HG02759 (cell line): ENCODE measurements at regions not wholly inside any gene's neighbourhood (a gene's known extent, or its start where the extent isn't known, plus 50 kb on each side); places are given as distances from the start of the nearest gene placed in this dataset.
"Not testable (repeated sequence)": the region's sequence is repeated elsewhere in the genome, so short reads cannot be mapped to it uniquely, and the experiment has no call there.

Experiments used
- ATAC-seq: cut with Tn5 transposase; IDR thresholded peaks from one replicate; pipeline ENCODE4 v1.9.1; 2021; ENCODE audit warnings: mild to moderate bottlenecking, moderate library complexity; ENCODE audit not compliant: unreplicated experiment

DNA sequence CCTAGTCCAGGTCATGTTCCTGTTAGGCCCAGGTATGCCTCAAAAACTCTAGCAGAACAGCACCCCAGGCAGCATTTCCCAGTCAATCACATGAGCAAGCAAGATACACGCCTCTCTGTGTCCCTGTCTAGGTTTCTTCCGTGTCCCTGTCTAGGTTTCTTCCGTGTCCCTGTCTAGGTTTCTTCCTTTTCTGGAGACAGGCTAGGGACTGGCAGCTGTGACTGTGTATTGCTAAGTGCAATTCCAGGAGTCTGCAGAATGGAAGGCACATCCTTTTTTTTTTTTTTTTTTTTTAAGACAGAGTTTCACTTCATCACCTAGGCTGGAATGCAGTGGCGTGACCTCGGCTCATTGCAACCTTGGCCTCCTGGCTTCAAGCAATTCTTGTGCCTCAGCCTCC, 77.6 kb downstream of the SETD4 start:
- ATAC-seq = no peak

DNA sequence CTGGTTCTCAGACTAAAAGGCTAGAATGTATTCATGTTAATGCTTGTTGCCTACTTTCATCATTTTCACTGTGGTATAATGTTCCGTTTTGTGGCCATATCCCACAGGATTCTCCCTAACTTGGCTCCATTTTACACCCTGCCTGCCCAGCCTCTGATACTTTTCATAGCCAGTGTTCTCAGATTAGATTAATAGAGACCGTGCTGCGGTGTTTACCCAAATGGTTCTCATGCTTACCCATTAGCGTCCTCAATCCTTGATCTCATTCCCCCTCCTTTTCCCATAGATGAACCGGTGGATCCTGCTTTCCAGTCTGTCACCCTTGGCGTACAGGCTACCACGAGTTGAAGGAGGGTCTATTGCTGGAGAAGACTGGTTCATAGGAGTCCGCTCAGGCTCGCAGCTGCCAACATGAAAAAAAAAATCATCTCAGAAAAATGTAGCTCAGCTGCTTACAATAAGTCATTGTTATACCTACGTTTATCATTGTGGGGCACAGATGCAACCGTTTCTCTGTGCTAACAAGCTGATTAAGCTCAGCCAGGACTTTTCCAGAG, 78.7 kb downstream of the SETD4 start:
- ATAC-seq = no peak

DNA sequence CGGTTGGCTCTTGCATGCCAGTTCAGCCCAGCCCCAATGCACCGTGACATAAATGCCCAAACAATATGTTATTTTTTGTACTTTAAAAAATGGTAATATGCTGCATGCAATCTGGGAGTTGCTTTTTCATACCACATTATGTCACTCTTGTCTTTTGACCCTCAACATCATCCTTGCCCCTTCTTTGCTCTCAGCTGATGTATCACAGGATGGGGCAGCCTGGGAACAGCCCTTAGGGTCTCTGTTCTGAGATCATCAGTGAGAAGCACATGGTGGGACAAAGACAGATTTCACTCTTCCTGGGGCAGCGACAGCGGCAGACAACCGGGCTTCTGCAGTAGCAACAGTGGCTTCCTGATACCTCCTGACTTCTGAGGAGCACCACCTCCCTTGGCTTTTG, 79.5 kb downstream of the SETD4 start:
- no peak for ATAC-seq

DNA sequence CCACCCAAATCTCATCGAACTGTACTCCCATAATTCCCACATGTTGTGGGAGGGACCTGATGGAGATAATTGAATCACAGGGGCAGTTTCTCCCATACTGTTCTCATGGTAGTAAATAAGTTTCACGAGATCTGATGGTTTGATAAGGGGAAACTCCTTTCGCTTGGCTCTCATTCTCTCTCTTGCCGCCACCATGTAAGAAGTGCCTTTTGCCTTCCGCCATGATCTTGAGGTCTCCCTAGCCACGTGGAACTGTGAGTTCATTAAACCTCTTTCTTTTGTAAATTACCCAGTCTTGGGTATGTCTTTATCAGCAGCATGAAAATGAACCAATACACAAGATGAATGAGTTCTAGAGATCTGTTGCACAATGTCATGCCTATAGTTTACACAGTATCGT, 82.5 kb downstream of the SETD4 start:
- not testable (repeated sequence) for ATAC-seq

DNA sequence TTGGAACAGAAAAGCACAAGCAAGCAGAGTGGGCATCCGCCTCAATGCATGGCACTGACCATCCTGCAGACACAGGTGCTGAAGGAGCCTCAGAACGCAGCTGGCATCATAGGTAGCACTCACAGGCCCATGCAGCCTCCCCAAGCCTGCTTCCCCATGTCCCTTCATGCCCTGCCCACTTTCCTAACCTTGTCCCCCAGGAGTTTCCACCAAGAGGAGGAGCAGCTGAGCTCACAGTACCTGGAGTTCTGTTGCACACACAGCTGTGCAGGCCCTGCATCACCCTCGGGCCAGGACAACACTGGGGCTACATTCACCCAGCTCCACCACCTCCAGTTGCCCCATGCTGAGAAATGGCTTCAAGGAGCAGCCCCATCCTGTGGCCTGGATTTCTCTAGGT, 83.4 kb downstream of the SETD4 start:
- ATAC-seq = no peak

DNA sequence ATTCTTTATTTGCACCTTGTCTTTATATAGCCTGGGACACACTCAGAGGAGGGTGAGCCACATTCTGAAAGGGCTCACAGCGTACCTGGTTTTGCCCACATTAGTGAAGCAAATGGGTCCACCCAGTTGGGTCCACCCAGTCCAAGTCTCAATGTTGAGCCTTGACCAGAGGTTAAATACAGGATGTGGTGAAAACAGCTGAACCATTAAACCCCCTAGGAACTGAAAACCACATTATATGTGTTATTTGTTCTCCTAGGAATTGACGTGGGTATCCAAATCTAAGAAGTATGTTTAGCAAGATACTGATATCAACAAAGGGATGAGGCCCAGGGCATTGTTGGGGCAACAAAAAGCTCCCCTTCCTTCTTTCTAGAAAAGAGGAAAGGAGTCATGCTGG, 83.8 kb downstream of the SETD4 start:
- no peak for ATAC-seq

DNA sequence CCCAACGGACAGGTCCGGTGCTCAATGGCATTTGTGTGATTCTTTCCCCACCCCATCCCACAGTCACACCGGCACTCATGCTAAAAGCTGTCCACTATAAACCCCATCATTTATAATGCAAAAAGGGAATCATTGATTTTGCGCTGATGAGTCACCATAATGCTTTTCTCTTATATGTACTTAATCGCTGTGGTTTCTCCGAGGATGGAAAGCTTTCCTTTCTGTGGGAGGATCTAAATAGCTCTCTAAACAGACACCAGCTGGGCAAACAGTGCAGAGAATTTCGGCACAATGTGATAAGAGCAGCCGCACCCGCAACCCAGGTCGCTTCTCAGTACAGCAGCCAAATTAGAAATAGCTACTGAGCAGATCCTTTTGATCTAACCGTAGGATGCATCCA, 85.6 kb downstream of the SETD4 start:
- no peak for ATAC-seq

DNA sequence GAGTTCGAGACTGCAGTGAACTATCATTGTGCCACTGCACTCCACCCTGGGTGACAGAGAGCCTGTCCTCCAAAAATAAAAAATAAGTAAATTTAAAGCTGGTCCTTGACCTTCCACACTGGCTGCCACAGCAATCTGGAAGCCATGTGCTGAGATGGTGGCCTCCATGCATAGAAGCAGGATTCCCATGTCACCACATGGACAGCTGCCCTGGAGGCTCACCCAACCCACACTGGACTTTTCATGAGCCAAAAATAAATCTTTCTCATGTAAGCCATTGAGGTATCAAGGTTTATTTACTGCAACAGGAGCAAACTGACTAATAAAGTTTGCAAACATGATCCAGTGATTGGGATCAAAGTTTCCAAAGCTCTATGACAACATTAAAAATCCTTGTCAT, 88.5 kb downstream of the SETD4 start:
- ATAC-seq = no peak

DNA sequence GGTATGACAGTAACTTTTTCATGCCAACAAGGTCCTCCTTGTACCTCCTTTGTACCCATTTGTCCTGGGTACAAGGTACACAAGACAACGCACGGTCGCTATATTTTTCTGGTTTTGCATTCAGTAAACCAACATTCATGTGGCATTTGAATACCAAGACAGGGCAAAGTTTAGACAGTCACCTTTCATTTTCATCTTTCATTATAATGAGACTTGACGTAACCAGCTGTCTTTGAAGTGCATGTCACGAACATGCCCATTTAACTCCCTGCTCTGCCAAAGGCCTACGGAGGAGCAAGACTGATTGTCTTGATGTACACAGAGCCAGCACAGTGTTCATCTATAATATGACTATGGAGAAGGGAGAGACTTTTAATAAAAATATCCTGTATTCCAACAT, 91.0 kb downstream of the SETD4 start:
- no peak for ATAC-seq

DNA sequence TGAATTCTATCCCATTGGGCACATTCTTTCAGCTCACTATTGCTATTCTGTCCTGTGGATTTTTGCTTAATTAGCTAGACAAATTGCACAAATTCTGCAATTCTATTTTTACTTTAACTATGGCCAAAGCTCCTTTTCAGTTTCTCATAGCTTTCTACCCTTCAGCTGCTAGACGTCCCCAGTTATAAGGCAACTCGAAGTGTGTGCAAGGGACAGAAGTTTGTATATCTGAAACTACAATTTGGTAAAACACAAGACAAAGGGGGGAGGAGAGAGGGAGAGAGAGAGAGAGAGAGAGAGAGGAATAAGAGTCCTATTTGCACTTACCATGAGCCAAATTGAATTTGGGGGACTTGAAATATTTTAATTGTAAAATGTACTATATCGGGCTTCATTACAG, 91.8 kb downstream of the SETD4 start:
- no peak for ATAC-seq

DNA sequence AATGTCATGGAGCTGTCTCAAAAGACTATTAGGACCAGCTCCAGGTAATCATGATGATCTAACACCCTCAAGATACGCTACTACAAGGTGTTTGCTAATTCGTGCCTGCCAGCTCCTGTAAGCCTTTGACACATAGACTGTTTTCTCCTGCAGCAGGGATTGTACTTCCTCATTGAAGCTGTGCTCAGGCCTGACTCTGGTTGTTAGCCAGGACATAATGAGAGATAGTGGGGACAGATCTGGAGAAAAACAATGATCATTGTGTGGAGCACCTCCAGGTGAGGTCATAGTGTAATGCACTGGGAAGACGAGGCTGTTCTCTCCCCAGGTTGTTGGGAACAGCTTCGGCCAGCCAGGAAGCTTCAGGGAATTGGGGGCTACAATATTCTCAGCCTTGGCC, 94.6 kb downstream of the SETD4 start:
- ATAC-seq = no peak

DNA sequence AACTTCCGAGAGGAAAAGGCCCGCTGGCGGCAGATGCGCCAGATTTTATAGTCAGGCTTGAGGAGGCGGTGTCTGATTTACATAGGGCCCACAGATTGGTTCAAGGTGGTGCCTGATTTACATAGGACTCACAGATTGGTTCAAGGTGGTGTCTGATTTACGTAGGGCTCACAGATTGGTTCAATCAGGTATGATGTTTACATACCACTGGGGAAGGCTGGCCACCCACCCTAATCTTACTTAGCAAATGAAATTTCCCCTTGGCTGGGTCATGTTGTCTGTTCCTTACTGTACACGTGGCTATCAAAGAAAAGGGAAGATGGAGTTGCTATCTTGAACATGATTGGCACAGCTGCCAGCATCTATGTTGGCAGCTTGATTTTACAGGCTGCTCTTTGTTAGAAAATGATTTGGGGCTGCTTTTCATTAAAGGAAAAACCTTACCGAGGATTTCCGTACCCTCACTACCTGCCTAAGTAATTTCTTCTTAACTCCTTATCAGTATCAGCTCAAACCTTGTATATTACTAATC, 96.3 kb downstream of the SETD4 start:
- no peak for ATAC-seq

DNA sequence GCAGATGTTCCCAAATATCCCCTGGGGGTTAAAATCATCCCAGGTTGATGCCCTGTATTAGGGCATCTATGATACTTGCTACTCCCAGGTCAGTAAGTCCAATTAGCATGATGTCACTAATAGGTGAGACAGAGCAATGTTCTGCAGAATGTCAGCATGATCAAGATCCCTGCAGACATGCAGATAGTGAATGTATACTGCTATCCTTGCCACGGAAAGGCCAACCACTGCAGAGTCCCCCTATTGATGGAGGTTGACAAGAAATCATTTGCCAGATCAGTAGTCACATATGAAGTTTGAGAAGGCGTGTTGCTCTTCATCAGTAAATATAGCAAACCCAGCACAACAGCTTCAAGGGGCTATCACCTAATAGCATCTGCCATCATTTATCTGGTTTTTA, 97.4 kb downstream of the SETD4 start:
- no peak for ATAC-seq

DNA sequence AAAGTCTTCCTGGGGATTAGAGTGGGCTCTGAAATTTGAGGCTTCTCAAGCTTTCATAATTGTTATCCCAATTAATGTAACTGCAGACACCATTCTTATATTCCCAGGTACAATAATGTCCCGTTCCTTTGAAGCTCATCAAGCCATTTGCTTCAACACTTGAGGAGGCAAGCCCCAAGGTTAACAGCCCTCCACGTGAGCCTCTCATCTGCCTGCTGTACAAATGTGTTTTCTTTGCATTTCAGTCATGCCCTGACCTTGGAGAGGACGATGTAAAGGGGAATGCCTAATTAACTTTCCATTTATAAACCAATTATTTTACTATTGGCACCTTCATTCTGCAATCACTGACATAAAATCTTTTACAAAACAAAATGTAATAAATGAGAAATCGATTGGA, 106.3 kb downstream of the SETD4 start:
- no peak for ATAC-seq

DNA sequence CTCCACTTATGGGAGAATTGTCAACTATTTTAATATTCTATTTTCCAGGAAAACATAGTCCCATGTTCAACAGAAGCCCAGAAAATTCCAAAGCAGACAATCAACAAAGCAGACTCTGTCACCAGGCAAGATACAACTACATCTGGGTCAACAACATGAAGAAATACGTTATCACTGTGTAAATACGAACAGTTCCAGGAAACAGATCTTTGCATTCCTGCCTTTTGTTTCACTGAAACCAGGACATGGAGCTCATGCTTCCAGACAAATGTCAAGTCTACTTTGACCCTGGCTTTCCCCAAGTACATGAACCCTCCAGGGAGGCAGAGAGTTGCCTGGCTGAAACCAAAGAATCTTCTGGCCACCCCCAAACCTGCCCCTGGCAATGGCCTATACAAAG, 106.7 kb downstream of the SETD4 start:
- no peak for ATAC-seq

DNA sequence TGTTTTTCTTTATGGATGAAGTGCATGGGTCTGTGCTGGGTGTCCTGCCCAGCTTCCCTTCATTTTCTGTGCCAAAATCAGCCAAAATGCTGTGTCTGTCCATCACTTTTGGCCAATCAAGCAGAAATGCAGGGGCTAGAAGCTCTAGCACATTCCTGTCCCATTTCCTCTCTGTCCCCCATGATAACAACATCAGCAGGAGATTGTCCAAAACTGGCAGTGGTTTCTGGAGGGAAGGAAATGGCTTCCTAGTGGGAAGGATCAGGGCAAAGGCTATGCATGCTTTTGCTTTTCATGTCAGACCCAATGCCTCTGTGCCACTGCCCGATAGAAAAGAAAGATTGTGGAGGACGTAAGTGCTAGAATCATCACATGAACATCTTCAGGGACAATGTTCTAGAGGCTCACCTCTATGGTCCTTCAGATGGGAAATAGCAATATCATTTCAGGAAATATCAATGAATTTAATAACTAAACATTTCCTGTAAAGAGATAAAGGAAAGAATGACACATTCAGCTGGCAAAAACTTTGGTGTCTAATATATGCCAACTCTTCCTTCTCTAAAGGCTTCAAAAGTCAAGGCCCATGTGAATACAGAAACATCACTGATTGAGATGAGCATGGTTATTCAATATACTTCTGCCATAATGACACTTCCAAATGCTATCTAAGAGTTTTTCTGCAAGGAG, 107.5 kb downstream of the SETD4 start:
- ATAC-seq = no peak

DNA sequence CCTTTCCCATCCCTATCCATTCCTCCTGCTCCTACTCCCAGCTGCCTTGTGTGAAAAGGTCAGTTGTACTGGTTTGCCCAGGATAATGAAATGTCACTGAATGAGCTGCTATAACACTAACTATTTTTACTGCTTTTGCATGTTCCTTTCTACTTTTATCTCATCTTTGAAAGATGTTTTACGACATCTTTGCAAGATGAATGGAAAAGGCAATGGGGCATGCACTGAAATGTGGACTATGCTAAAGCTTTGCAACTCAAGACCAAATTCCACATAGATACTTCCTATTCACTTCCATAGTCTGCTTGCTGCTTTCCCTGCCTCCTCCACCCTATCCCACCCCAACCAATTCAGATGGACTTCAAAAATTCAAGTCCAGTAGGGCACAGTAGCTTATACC, 111.3 kb downstream of the SETD4 start:
- ATAC-seq = no peak

DNA sequence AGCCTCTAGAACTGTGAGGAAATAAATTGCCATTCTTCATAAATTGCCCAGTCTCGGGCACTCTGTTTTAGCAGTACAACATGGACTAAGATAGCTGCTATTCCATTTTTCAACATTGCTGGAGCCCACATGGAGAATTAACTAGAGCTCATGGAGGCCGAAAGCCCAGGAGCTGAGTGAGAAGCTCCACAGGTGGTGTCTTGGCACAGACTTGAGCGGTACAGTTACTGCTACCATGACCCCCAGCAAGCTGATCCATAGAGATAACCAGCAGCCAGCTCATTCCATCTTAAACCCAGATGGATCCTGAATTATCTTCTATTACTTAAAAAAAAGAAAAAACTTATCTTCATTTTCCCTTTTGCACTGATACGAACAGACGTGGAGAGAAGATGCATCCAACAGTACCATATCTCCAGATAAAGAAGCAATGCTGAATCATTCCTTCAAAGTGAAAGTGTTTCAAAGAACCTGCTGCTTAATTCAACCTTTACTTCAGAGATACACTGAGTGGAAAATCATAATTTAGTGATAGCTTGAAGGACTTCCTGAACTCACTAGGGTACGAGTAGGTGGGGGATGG, 115.1 kb downstream of the SETD4 start:
- no peak for ATAC-seq

DNA sequence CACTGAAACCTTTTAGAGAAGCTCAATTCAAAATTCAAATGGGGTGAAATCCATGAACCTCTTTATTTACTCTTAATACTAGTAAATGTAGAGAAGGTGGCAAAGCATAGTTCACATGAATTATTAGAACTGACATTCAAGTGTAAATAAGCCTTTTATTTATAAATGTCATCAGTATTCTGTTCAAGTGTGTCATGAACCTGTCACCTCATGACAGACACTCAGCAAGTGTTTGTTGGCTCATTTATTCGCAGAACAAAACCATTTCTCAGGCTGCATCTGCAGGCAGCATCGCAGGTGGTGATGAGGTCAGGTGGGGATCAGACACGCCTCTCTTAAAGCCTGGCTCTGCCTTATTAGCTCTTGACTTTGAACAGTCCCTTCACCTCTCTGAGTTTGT, 116.6 kb downstream of the SETD4 start:
- ATAC-seq = no peak

DNA sequence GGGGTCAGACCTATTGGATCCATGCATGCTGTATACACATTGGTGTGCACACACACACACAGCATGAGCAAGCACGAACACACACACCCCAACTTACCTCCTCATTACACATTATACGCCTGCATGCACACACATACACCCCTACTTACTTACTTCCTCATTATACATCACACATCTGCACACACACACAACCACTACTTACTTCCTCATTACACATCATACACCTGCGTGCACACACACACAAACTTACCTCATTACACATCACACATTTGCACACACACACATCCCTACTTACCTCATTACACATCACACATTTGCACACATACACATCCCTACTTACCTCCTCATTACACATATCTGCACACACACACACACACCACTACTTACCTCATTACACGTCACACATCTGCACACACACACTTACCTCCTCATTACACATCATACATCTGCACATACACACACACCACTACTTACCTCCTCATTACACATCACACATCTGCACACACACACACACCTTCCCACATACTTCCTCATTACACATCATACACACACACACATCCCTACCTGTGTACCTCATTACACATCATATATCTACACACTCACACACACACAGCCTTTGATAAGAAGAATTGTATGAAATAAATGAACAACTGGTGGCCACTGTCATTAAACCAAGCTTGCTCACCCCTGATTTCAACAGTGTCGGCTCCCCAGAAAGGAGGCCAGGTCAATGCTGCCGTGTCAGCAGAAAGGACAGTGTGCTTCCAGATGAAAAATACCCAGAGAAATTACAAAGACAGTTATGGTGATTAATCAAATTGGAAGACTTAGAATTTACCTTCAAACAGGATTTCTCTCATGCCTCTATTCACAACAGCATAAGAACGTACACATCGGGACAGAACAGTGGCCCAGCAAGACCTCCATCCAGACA, 117.8 kb downstream of the SETD4 start:
- ATAC-seq = no peak
